NCI-H774 (cell line): ENCODE measurements at regions not wholly inside any gene's neighbourhood (a gene's known extent, or its start where the extent isn't known, plus 50 kb on each side); places are given as distances from the start of the nearest gene placed in this dataset.
"Not testable (repeated sequence)": the region's sequence is repeated elsewhere in the genome, so short reads cannot be mapped to it uniquely, and the experiment has no call there.

Source experiments
- DNase-seq: peaks from one replicate; lab custom pipeline; 2025; lab: John Stamatoyannopoulos, UW

- no peak for DNase-seq
Measured at GRCh38 chr6:140535511-140535910, 1161.1 kb upstream of the CITED2 start.

- no peak for DNase-seq
Measured at GRCh38 chr6:140533526-140533925, 1159.1 kb upstream of the CITED2 start.

- DNase-seq: no peak
Measured at GRCh38 chr6:140504776-140505175, 1130.3 kb upstream of the CITED2 start.

DNA sequence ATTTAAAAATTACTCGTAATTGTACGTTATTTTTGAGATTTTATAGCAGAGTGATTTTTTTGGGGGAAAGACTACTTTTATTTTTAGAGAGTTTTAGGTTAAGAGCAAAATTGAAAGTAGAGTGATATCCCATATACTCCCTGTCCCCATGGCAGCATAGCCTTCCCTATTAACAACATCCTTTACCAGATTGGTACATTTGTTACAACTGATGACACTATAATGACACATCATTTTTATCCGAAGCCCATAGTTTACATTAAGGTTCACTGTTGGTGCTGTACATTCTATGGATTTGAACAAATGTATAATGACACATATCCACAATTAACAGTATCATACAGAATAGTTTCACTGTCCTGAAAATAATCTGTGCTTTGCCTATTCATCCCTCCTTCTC is 1126.4 kb upstream of the CITED2 start:
- no peak for DNase-seq

DNA sequence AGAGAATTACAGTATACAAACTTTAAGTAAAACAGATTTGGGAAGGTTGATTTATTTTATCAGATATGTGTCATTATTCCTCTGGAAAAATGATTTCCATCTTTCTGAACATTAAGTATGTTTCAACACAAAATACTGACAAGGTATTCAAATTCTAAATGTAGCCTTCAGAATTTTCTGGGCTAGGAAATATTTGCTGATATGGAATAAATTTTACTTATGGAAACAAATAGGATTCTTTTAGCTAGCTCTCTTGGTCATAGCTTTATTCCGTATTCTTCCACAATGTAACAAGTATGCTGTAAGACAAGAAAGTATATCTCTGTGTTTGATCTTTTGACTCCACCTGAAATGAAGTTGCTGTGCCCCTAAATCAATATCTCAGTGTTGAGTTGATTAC is 1125.2 kb upstream of the CITED2 start:
- DNase-seq: no peak

DNA sequence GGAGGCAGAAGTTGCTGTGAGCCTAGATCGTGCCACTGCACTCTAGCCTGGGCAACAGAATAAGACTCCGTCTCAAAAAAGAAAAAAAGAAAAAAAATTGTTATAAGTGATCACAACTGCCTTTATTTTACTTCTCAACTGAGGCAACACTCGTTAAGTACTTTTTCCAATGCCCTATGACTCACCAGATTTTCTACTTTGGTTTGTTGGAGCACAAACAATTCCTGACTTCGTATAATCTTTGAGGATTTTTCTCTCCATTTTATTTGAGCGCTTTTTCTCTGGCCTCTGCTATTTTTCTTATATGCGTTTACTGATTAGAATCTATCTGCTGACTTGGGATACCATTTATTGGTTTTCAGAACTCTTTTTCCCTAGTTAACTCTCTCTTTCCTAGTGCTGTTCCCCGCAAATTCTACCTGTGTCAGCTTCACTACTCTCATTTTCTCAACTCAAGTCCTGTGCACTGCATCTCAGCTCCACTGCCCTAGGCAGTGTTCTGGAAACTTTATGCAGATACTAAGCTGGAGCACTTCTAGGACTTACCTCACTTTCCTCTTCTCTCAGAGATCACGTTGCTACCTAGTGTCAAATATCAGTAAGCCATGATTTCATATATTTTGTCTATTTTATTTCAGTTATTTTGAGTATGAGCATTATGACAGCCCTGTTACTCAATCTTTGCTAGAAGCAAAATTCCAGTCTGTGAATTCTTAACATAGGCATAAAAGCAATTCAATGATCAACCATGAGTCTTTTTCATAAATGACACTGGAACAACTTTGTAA is 1120.1 kb upstream of the CITED2 start:
- DNase-seq: no peak

- not testable (repeated sequence) for DNase-seq
Measured at GRCh38 chr6:140493470-140493869, 1119.0 kb upstream of the CITED2 start.

GRCh38 chr6:140490081-140490480 is 1115.6 kb upstream of the CITED2 start:
- no peak for DNase-seq

- DNase-seq: no peak
Measured at GRCh38 chr6:140487586-140487985, 1113.1 kb upstream of the CITED2 start.

GRCh38 chr6:140486450-140487361 is 1112.3 kb upstream of the CITED2 start:
- no peak for DNase-seq

DNA sequence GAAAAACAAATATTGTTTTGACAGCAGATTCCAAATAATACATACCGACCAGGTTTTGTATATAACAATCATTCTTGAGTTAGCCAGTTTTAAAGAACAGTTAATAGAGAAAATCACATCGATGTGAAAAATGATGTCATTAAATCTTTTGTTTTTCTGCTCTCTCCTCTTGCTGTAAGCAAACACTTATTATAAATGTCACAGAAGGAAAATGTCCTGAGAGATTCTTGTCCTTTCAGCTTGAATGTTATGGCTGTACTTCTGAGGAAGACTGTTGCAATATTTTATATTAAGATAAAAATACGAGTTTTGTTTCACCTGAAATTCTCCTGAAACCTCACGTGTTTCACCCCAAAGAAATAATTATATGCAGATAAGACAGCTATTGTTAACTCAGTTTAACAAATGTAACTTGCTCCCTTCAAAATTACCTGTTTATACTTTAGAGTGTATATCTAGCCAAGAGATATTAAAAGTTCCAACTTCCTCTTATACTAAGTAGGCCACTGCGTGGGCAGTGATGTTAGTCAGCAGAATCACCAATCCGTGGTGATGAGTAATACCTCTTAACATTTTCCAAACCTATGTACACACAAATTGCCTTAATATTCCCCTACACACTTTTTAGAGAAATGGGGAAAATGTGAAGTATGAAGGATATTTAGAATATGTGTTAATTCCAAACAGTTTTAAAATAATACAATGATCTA is 1111.4 kb upstream of the CITED2 start:
- peak; percentile 8 for DNase-seq

- no peak for DNase-seq
Measured at GRCh38 chr6:140480852-140481251, 1106.4 kb upstream of the CITED2 start.

GRCh38 chr6:140478631-140479030 is 1104.2 kb upstream of the CITED2 start:
- no peak for DNase-seq

DNA sequence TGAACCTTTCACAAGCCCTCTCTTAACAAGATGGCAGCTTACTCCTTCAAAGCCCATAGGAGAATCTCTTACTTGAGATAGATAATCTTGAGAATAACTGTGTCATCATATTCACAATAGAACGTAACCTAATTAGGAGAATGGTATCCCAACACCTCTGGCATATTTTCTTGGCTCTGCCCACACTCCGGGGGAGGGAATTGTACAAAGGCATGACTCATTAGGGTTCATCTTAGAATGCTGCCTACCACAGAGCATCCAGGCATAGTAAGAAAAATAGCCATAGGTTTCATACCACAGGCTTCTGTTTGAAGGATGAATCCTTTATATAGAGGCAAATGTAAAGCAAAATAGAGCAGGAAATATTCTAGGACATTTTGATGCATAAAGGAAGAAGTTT is 1100.6 kb upstream of the CITED2 start:
- no peak for DNase-seq

DNA sequence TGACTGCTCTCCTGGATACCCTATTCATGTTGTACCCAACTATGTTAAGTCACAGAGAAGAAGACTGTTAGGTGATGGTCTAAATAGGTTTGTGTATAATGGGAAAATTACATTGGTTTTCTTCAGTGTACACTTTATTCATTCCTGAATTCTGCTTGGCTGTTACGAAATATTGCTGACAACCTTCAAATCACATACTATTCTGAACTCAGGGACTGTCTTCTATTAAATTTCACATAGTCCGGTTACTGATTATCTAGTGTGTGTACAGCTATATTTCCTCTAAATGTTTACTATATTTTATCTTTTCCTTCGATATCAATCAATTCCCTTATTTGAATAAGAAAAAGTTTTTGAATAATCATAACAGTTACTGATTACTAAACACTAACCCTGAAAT is 1090.3 kb upstream of the CITED2 start:
- DNase-seq: no peak

DNA sequence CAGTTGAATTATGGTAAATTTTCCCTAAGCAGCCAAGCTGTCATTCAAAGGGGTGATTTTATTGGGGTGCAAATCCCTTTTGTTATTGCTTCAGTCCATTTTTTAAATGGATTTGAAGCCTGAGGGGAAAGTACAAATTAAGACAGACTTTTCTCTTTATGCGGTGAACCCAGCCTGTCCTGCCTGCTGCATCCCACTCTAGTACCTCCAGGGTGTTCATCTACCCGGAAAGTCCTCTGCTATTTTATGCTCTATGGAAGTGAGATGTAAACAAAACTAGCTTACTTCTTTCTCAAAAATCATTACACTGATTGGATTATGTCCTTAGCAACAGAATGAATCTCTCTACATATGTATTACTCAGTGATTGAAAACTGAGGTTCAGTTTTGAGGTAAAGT is 1088.9 kb upstream of the CITED2 start:
- DNase-seq: no peak

DNA sequence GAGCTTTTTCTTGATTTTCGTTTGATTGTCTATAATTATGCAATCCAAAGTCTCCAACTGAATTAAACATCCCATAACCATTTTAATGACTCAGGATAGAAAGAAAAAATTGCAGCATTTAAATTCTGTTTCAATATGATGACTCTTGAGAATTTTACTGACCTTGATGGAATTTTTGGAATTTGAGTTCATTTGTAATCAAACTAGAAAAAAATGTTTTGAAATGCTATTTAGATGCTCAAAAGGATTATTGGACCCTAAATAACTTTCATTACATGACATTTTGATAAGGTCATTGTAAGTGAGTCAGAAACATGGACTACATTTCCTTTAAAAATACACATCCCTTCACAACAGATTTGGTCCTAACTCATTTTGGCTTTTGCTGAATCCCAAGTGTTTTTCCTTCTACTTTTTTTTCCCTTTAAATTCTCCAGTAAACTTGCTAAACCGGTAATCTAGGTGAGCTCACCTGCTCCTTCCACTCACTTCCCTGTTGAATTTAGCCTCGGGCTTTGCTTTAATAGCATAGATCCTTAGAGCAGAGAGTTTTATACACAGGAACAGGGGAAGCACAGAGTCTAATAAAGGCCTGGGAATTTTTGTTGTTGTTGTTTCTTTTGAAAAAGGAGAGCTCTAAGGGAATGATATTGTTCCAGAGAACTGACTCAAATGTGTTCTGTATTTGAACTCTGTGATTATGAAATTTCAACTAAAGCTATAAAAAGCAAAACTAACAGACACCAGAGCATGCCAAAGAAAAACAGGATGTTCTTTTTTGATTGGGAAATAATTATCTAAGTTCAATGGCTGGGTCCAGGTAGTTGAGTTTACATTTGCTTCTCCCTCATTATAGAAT is 1088.2 kb upstream of the CITED2 start:
- peak; percentile 66 for DNase-seq

DNA sequence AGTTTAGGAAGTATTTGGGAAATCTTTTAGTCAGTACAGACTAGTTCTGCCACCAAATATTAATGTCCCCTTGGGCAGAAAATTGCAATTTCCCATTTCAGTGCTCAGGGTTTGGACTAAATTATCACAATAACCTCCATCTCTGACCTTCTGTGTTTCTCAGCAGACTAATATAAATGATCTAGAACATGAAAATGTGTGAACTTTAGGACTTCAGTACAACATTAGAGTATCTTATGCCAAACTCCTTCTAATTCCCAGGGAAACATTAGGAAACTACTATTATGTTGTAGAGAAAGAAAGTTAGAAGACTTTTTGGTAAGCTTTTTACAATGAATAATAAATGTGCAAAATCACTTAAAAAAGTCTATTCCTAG is 1087.6 kb upstream of the CITED2 start:
- no peak for DNase-seq

DNA sequence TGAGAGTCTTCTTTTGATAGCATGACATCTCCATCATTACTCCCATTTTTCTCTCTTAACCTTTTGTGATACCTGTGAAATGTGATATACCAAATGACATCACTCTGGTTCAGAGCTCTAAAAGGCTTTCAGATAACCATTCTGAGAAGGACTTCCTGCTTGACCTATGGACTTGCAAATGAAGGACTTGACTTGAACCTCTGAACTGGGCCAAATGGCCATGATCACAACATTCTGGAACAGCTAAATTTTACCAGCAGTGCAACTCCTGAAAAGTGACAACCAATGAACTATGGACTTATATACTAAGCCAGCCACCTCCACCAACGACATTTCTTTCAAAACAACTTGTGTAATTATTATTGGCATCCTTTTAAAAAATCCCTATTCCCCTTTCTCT is 1085.8 kb upstream of the CITED2 start:
- DNase-seq: no peak

DNA sequence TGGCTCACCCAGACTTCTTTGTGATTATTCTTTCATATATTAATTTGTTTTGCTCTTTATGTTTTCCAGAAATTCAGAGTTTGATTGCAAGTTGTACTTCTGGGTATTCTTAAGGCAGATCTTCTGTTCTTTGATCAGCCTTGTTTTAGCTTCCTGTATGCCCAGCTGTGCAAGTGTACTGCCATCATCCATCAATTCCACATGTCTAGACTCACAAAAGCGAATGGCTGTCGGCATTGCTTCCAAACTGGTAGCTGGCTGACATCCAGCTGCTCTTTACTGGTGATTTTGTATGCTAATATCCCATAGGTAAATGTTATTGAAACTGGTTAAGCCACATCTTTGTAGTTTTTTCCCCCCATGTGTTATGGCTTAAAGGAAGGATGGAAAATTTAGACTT is 1084.8 kb upstream of the CITED2 start:
- DNase-seq: peak; percentile 67

DNA sequence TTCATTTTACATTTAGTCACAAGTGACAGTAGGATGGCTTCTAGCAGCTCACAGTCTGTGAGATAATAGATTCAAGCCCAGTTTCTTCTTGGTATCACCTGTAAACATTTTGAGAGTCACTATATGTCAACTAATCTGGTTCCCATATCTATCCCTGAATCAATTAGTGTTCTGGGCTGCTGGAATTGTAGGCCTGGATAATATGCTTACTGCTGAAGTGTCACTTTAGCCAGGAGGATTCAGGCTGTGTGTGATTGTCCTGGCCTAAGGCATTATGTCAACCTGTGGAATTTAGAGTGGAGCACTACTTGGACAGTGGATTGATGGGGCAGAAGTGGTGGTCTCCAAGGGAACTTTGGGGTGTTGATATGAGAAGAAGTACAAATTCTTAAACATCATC is 1071.8 kb upstream of the CITED2 start:
- no peak for DNase-seq
